ENCODE measurements at regions not wholly inside any gene's neighbourhood (a gene's known extent, or its start where the extent isn't known, plus 50 kb on each side); places are given as distances from the start of the nearest gene placed in this dataset.

DNA sequence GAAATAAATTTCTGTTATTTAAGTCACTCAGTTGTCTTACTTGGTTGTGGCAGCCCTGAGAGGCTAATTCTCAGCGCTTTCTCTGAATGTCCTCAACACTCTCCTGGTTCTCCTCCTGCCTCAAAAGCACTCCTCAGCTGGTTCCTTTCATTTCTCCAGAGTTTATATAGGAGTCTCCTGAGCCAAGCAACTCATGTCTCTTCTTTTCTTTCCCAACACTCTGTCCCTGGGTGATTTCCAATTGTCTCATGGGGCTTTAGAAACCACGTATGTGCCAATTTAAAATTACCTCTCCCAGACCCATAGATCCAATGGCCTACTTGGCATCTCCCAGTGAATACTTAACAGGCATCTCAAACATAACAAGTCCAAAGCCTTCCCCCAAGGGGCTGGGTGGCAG lies 184.3 kb downstream of the TTC32 start:
- no peak for DNase-seq
- Mint-ChIP-seq H3K36me3 (ENCODE audit: low read depth) (no peaks in the 10 kb centered on the region), H3K9me3 (peaks cover 4% of the 10 kb centered on the region), H3K4me3 (no peak overlapping the region), H3K27ac (no peak overlapping the region), H3K27me3 (peaks cover 4% of the 10 kb centered on the region), H3K4me1 (ENCODE audit: low read depth) (no peaks in the 10 kb centered on the region)

DNA sequence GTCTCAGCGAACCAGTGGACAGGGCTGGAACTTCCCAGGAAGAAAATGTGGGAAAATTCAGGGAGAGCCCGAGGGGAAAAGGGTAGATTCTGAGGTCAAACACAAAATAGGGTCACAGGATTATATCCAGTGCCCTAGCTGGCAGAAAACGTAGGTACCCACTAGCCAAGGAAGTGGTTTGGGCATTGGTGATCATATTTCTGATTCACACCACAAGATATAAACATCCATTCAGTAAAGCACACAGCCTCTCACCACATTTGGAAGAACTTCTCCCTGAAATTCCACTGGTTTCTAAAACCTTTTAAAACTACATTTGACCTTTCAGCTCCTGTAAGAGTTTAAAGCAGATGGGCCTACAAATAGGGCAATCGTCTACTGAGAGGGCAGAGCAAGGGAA lies 186.9 kb downstream of the TTC32 start:
- Mint-ChIP-seq H3K27ac (no peak overlapping the region), H3K4me1 (ENCODE audit: low read depth) (peaks cover 3% of the 10 kb centered on the region), H3K4me3 (no peak overlapping the region), H3K27me3 (peaks cover 4% of the 10 kb centered on the region), H3K9me3 (peaks cover 4% of the 10 kb centered on the region), H3K36me3 (ENCODE audit: low read depth) (no peaks in the 10 kb centered on the region)
- DNase-seq: no peak

DNA sequence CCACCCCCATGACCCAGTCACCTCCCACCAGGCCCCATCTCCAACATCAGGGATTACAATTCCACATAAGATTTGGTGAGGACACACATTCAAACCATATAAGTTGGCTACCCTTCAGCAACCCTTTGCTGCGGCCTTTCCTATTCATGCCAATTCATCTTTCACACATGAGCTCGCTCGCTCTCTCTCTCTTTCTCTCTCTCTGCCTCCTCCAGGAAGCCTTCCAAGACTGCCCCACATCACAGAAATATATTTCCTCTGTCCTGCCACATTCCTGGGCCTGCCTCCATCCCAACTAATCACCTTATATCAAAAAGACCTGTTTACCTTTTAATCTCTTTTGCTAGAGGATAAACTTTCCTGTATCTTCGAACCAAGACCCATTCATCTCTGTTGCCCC lies 188.9 kb downstream of the TTC32 start:
- no peak overlapping the region for H3K27ac Mint-ChIP-seq
- H3K36me3 Mint-ChIP-seq (ENCODE audit: low read depth): no peaks in the 10 kb centered on the region
- H3K9me3 Mint-ChIP-seq: peaks cover 4% of the 10 kb centered on the region
- H3K4me1 Mint-ChIP-seq (ENCODE audit: low read depth): peaks cover 3% of the 10 kb centered on the region
- no peak for DNase-seq
- peaks cover 6% of the 10 kb centered on the region for H3K27me3 Mint-ChIP-seq
- no peak overlapping the region for H3K4me3 Mint-ChIP-seq

DNA sequence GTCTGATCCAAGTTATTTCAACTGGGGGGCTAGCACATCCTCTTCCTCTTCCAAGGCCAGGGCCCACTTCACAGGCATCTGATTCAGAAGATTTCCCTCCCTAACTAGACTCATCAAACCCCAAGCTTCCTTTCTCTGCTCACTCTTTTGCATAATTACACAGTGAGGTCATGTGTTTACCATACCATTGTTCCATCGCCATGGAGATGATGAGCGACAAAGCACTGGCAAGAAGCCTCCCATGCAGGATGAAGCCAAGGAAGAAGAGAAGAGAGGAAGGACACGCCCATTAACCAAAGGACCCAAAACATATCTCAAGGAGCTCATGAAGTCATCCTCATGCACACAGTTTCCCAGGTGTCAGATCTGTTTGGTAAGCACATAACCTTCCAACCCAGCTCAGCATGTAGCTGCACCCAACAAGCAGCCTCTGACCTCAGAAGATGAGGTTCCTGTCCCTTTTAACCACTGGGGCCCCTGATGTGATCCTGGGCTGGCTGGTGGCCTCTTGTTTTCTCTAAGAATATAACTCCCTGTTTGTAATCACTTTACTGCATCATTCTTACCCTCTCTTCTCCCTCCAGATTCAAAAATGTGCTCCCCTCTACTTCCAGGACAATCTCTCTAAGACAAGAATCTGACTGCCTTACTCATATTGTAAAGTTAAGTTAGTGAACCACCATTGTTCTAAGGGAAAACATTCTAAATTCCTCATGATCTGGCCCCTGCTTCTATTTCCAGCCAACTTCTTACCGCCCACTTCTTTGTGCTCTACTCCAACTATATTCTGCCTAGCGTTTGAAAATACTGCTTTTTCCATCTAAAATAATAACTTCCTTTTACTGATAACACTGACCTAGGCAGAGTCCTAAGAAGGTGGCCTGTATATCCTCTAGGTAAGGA lies 190.1 kb downstream of the TTC32 start:
- Mint-ChIP-seq H3K27me3 (peaks cover 6% of the 10 kb centered on the region), H3K4me3 (no peak overlapping the region), H3K27ac (no peak overlapping the region), H3K36me3 (ENCODE audit: low read depth) (no peaks in the 10 kb centered on the region), H3K4me1 (ENCODE audit: low read depth) (peaks cover 3% of the 10 kb centered on the region), H3K9me3 (peaks cover 4% of the 10 kb centered on the region)
- DNase-seq: no peak

DNA sequence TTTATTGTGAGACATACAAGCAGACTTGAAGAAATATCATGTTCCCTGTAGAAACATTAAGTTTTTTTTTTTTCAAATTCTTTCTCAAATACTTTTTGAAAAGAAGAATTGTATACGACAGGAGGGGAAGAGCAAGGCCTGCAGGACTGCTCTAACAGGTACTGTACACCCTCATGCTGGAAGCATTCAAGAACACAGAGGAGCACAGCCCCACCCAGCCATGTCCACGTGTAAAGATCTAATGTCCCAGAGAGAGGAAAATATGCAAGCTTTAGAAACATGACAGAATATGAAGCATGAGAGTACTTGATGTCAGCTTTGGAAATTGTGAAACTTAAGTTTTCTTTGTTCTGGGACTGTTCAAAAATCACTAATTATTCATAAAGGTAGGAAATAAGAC lies 191.6 kb downstream of the TTC32 start:
- Mint-ChIP-seq H3K27ac (no peak overlapping the region), H3K9me3 (peaks cover 4% of the 10 kb centered on the region), H3K4me1 (ENCODE audit: low read depth) (peaks cover 3% of the 10 kb centered on the region), H3K4me3 (no peak overlapping the region), H3K36me3 (ENCODE audit: low read depth) (no peaks in the 10 kb centered on the region), H3K27me3 (peaks cover 6% of the 10 kb centered on the region)
- no peak for DNase-seq

DNA sequence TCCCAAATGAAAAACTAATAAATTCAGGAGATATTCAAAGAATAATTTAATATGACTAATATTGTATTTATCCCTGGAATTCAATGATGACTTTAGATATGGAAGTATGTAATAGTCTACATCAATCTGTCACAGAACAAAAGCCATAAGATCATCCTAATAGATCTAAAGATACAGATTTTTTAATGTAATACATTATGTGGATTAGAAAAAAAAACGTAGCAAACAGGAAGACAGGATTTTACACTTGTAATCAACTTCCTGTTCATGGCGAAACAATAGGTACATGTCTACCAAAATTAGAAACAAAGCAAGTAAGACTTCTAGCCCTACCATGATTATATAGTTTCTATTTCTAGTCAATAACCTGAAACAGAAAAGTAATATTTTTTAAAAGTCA lies 192.2 kb downstream of the TTC32 start:
- DNase-seq: no peak
- Mint-ChIP-seq H3K36me3 (ENCODE audit: low read depth) (no peaks in the 10 kb centered on the region), H3K27ac (no peak overlapping the region), H3K9me3 (peaks cover 4% of the 10 kb centered on the region), H3K4me1 (ENCODE audit: low read depth) (peaks cover 3% of the 10 kb centered on the region), H3K4me3 (no peak overlapping the region), H3K27me3 (peaks cover 6% of the 10 kb centered on the region)

DNA sequence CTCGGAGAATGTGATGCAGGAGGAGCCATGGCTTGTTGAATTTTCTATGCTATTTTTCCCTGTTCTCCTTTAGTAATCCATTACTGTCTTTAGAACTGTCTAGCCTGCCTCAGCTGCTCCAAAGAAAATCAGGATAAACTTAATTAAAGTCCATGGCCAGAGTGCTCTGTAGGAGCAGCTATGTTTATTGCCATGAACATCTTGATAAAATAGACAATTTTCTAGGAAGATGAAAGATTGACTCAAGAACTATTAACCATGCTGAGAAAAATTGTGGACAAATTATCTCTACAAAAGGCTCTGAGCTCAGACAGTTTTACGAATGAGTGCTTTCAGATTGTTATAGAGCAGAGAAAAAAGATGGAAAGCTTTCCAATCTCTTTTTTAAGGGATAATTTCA lies 193.0 kb downstream of the TTC32 start:
- Mint-ChIP-seq H3K9me3 (peaks cover 4% of the 10 kb centered on the region), H3K4me3 (no peak overlapping the region), H3K27me3 (peaks cover 6% of the 10 kb centered on the region), H3K4me1 (ENCODE audit: low read depth) (peaks cover 3% of the 10 kb centered on the region), H3K36me3 (ENCODE audit: low read depth) (no peaks in the 10 kb centered on the region), H3K27ac (no peak overlapping the region)
- no peak for DNase-seq

DNA sequence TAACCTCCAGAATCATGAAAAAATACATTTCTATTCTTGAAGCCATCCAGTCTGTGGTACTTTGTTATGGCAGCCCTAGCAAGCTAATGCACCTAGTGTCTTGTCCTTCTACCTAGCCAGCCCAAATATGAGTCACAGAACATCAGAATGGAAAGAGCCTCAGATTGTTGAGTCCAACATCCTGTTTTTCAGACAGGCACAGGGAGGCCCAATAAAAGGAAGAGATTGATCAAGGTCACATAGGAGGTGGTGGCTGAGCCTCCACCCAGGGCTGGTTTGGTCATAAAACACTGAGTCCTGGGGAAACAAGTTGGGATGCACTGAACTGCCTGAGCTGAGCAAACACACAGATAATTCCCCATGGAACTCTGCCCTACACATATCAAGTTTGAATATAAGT lies 195.5 kb downstream of the TTC32 start:
- Mint-ChIP-seq H3K4me3 (no peak overlapping the region), H3K27ac (no peak overlapping the region), H3K27me3 (peaks cover 6% of the 10 kb centered on the region), H3K9me3 (no peaks in the 10 kb centered on the region), H3K4me1 (ENCODE audit: low read depth) (peaks cover under 1% of the 10 kb centered on the region), H3K36me3 (ENCODE audit: low read depth) (no peaks in the 10 kb centered on the region)
- DNase-seq: no peak

DNA sequence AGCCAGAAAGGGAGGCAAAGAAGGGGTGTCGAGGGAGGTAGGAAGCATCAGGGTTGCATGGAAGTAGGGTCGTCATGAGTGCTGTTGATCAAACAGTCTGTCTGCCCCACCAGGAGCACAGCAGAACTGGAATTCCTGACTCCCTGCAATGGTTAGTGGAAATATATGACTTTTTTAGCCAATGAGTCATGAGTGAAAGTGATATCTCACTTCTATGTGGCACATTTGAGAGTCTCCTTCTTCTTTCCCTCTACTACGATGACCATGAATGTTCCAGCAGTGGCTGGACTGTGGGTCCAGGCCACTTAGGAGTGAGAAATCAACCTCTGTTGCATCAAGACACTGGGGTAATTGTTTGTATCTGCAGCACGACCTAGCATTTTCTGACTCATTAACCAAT lies 199.5 kb downstream of the TTC32 start:
- Mint-ChIP-seq H3K27me3 (no peaks in the 10 kb centered on the region), H3K27ac (no peak overlapping the region), H3K36me3 (ENCODE audit: low read depth) (no peaks in the 10 kb centered on the region), H3K4me3 (no peak overlapping the region), H3K4me1 (ENCODE audit: low read depth) (no peaks in the 10 kb centered on the region), H3K9me3 (peaks cover 7% of the 10 kb centered on the region)
- no peak for DNase-seq

DNA sequence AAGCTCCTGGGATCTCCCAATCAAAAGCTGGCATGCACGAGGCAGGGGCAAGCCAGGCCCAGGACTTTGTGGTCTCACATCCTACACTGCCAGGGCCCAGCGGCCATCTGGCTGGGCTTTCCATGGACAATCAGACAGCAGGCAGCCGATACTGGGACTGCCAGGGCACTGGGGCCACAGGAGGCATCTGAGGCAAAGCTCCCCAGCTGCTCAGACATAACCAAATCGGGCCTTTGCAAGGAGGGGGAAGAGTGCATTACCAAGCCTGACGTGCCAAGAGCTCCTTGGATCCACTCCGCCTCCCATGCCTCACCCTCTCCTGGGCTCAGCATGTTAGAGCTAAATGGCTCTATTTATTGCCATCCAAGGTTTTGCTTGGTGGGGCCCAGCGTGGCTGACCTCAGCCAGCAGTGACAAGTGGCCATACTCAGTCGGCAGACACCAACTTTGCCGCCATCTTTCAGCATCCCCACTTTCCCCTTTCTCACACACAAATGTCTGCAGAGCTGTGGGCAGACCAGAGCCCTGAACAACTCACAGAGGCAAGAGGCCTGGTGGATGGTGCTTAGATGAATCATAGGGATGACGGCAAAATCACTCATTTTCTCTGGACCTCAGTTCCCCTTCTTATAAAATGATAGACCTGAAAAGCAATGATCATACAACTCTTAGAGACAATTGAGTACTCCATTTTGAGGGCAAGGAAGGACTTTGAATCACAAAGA lies 200.8 kb downstream of the TTC32 start:
- Mint-ChIP-seq H3K9me3 (peaks cover 9% of the 10 kb centered on the region), H3K27me3 (no peaks in the 10 kb centered on the region), H3K36me3 (ENCODE audit: low read depth) (no peaks in the 10 kb centered on the region), H3K4me1 (ENCODE audit: low read depth) (no peaks in the 10 kb centered on the region), H3K27ac (no peak overlapping the region), H3K4me3 (no peak overlapping the region)
- no peak for DNase-seq

DNA sequence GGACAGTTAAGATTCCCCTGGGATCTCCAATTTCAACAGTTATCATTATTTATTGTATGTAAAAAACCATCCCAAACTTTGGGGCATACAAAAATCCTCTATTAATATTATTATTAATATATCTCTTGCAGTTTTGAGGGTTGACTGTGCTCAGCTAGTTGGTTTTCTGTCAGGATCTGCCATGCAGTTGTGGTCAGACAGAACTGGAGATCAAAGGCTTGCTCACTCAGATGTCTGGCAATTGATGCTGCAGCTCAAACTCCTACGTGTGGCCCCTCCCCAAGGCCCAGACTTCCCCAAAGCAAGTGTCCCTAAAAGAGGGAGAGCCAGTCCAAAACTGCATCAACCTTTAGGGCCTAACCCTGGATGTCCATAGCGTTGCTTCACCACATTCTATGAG lies 204.7 kb downstream of the TTC32 start:
- Mint-ChIP-seq H3K9me3 (peaks cover 9% of the 10 kb centered on the region), H3K4me1 (ENCODE audit: low read depth) (no peaks in the 10 kb centered on the region), H3K4me3 (no peak overlapping the region), H3K27me3 (no peaks in the 10 kb centered on the region), H3K36me3 (ENCODE audit: low read depth) (no peaks in the 10 kb centered on the region), H3K27ac (no peak overlapping the region)
- no peak for DNase-seq

DNA sequence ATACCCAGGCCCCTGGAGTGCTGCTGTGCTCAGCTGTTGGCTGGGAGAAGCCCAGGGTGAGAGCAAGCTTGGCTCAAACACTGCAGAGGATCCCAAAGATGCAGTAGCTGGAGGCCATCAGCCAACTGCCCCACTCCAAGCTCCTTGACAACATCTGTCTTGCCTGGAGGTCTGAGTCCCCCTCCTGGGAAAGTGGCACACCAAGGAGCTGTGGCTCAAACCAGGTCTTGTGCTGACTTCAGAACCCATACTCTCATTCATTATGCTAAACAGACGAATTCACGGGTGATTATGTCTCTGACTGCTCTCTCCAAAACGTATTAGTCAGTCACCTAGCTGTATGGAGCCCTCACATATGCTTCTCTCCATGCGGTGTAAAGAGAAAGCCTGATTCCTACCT lies 206.1 kb downstream of the TTC32 start:
- Mint-ChIP-seq H3K9me3 (peaks cover 9% of the 10 kb centered on the region), H3K4me1 (ENCODE audit: low read depth) (no peaks in the 10 kb centered on the region), H3K27me3 (no peaks in the 10 kb centered on the region), H3K36me3 (ENCODE audit: low read depth) (no peaks in the 10 kb centered on the region), H3K4me3 (no peak overlapping the region), H3K27ac (no peak overlapping the region)
- DNase-seq: no peak

DNA sequence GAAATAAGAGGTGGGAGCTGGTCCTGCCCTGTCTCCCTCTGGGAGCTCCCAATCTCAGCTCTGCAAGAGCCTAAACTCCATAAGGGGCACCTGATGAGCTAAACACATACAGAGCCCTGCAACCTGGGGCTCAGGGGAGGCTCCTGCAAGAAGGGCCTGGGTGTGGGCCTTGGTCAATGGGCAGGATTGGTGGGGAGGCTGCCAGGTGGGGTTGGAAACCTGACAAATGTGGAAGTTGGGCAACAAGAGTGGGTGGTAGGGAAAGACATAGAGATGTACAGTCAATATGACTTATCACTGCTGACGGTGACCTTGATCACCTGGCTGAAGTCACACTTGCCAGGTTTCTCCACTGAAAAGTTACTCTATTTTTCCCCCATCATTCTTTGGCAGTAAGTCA lies 209.9 kb downstream of the TTC32 start:
- no peaks in the 10 kb centered on the region for H3K36me3 Mint-ChIP-seq (ENCODE audit: low read depth)
- H3K4me3 Mint-ChIP-seq: no peak overlapping the region
- DNase-seq: no peak
- H3K27me3 Mint-ChIP-seq: peaks cover 5% of the 10 kb centered on the region
- H3K27ac Mint-ChIP-seq: no peak overlapping the region
- H3K4me1 Mint-ChIP-seq (ENCODE audit: low read depth): no peaks in the 10 kb centered on the region
- H3K9me3 Mint-ChIP-seq: no peaks in the 10 kb centered on the region

DNA sequence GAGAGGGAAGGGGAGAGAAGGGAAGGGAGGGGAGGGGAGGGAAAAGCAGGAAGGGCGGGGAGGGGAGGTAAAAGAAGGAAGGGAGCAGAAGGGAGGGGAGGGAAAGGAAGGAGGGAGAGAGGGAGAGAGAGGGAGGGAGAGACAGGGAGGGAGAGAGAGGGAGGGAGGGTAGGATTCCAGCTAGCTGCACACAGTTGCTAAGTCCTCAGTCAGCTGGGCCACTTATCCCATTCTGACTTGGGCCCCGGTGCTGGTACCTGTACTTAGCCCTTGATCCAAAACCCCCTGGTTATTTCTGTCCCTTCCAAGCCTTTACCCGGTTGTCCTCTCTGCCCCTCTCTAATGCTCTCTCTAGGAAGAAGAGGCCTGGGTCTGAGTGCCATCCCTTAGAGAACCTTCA lies 211.4 kb downstream of the TTC32 start:
- Mint-ChIP-seq H3K36me3 (ENCODE audit: low read depth) (no peaks in the 10 kb centered on the region), H3K4me3 (no peak overlapping the region), H3K4me1 (ENCODE audit: low read depth) (no peaks in the 10 kb centered on the region), H3K27ac (no peak overlapping the region), H3K27me3 (peaks cover 5% of the 10 kb centered on the region), H3K9me3 (no peaks in the 10 kb centered on the region)
- no peak for DNase-seq

DNA sequence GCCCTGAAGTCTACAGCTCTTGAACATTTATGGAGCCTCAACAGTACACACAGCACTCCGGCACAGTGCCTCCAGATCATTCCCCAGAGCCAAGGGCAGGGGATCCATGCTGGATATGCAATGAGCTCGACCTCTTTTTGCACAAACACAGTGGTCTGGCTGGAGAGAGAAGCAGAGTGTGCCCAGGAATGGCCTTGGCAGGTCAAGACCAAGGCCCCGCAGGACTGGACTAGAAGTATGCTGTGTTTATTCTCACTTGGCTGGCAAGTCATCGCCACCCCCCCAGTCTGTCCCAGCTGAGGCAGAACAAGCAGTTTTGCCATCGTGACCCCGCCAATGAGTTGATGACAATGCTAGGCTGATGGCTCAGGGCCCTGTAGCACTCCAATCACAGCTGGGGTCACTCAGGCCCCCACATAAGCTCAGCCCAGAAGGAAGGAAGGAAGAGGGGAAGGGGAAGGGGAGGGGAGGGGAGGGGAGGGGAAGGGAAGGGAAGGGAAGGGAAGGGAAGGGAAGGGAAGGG lies 212.1 kb downstream of the TTC32 start:
- Mint-ChIP-seq H3K4me1 (ENCODE audit: low read depth) (no peaks in the 10 kb centered on the region), H3K27me3 (peaks cover 5% of the 10 kb centered on the region), H3K9me3 (no peaks in the 10 kb centered on the region), H3K4me3 (no peak overlapping the region), H3K36me3 (ENCODE audit: low read depth) (no peaks in the 10 kb centered on the region), H3K27ac (no peak overlapping the region)
- no peak for DNase-seq

Data from activated T-cell treated with anti-CD3 and anti-CD28 coated beads, Interleukin-2, amount 50 U/mL, for 24 hours (primary cell).